ENCODE measurements at regions not wholly inside any gene's neighbourhood (a gene's known extent, or its start where the extent isn't known, plus 50 kb on each side); places are given as distances from the start of the nearest gene placed in this dataset.

DNA sequence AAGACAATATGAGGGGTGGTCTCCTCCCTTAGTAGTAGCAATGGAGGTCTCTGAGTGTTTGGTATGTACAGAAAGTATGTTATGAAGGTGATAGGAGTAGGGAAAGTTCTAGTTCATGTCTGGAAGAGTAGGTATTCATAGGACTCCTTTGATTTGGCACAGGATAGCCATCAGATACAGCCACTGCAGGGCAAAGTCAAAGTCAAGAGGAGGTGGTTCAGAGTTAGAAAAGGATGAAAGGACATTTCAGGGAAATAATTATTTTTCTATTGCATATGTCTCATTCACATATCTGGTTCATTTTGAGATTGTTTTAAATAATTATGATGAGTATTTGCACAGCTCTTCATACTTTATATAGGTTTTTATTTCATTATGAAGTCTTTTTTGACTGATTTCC, 381.1 kb downstream of the MFSD1 start:
- TF ChIP-seq, protein P1, sequence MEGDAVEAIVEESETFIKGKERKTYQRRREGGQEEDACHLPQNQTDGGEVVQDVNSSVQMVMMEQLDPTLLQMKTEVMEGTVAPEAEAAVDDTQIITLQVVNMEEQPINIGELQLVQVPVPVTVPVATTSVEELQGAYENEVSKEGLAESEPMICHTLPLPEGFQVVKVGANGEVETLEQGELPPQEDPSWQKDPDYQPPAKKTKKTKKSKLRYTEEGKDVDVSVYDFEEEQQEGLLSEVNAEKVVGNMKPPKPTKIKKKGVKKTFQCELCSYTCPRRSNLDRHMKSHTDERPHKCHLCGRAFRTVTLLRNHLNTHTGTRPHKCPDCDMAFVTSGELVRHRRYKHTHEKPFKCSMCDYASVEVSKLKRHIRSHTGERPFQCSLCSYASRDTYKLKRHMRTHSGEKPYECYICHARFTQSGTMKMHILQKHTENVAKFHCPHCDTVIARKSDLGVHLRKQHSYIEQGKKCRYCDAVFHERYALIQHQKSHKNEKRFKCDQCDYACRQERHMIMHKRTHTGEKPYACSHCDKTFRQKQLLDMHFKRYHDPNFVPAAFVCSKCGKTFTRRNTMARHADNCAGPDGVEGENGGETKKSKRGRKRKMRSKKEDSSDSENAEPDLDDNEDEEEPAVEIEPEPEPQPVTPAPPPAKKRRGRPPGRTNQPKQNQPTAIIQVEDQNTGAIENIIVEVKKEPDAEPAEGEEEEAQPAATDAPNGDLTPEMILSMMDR (IDR thresholded peaks at IDR 0.05; ENCODE audit: low read depth, low read length), result no peak
- in situ Hi-C loops (cut with HindIII; ENCODE audit: low sequenced_read_pairs), result no loop called here
- no peak for DNase-seq (ENCODE audit: low read depth, low spot score)
- H3K4me3 ChIP-seq (ENCODE audit: low read depth, low read length), result no peak overlapping the region

DNA sequence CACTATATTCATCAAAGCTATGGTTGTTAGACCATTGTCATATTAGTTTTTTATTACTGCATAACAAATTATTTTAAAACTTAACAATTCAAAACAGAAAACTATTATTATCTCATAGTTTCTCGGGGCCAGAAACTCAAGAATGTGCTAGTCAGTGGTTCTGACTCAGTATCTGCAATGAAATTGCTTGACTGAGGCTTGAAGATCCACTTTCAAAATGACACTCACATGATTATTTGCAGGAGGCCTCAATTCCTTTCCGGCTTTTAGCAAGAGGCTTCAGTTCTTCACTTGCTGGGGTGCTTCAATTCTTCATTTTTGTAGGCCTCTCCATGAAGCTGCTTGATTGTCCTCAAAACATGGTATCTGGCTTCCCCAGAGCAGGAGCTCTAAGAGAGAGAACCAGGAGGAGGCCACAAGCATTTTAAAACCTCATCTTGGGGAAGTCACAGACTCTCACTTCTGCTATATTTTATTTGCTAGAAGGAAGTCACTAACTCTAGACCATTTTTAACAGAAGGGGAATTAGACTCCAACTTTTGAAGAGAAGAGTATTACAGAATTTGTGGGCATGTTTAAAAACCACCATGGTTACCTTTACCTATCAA, 383.7 kb downstream of the MFSD1 start:
- TF ChIP-seq, protein P1 (IDR thresholded peaks at IDR 0.05; ENCODE audit: low read depth, low read length), result no peak
- DNase-seq (ENCODE audit: low read depth, low spot score), result no peak
- in situ Hi-C loops (cut with HindIII; ENCODE audit: low sequenced_read_pairs), result no loop called here
- H3K4me3 ChIP-seq (ENCODE audit: low read depth, low read length), result no peak overlapping the region

DNA sequence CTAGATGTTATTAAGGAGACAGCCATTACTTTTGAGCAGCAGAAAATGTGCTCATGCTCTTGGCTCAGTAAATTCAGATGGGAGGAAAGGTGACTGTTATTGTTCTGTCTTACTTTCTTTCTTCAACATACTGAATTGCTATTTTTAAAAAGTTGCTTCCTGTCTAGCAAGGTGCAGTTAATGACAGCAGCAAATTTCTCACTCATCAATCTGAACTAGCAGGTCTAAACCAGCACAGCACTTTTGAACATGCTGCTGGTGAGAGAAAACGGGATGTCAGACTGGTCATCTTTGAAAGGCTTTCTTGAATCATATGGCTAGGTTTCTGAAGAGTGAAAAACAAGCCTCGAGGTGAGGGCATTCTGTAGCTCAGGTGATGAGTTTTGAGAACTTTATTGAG, 384.7 kb downstream of the MFSD1 start:
- no peak for DNase-seq (ENCODE audit: low read depth, low spot score)
- TF ChIP-seq, protein P1 (IDR thresholded peaks at IDR 0.05; ENCODE audit: low read depth, low read length), result no peak

DNA sequence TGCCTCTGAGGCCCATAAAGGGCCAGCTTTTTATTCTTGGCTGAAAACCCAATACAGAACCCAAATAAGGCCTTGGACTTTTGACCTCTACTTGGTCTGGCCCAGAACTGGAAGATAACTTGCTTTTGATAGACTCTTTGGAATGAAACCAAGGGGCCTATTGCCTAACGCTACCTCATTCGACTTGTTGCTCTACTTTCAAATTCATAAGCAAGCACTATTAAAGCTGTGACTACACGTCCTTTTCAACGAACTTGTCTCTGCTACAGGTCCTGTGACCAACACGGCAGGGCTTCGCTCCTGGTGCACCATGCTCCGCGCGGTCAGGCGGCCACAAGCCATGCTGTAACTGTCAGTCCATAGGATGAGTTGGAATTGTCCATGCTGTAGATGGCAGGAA, 385.4 kb downstream of the MFSD1 start:
- no peak overlapping the region for H3K4me3 ChIP-seq (ENCODE audit: low read depth, low read length)
- no peak for DNase-seq (ENCODE audit: low read depth, low spot score)
- in situ Hi-C loops (cut with HindIII; ENCODE audit: low sequenced_read_pairs), result no loop called here
- TF ChIP-seq, protein P1 (IDR thresholded peaks at IDR 0.05; ENCODE audit: low read depth, low read length), result no peak

More for the DNA sequence above, 384.7 kb downstream of the MFSD1 start:
- in situ Hi-C loops (cut with HindIII; ENCODE audit: low sequenced_read_pairs), result no loop called here
- no peak overlapping the region for H3K4me3 ChIP-seq (ENCODE audit: low read depth, low read length)

DNA sequence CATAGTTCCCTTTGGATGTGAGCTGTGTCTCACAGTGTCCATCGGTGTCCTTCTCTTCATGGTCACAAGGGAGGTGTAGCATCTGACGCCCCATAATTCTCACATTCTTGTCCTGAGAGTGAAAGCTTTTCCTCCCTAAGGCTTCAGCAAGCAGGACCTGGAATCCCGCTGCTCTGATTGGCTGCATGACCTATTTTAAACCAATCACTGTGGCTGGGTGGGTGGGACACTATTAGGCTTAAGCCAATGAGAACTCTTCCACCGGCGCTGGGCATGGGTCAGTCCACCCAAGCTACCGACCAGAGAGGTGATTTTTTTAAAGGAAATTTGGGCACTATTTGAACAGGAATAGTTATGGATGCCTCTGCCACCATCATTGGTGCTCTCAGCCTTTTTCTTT, 385.9 kb downstream of the MFSD1 start:
- DNase-seq (ENCODE audit: low read depth, low spot score), result no peak
- in situ Hi-C loops (cut with HindIII; ENCODE audit: low sequenced_read_pairs), result no loop called here
- H3K4me3 ChIP-seq (ENCODE audit: low read depth, low read length), result no peak overlapping the region
- TF ChIP-seq, protein P1 (IDR thresholded peaks at IDR 0.05; ENCODE audit: low read depth, low read length), result no peak

DNA sequence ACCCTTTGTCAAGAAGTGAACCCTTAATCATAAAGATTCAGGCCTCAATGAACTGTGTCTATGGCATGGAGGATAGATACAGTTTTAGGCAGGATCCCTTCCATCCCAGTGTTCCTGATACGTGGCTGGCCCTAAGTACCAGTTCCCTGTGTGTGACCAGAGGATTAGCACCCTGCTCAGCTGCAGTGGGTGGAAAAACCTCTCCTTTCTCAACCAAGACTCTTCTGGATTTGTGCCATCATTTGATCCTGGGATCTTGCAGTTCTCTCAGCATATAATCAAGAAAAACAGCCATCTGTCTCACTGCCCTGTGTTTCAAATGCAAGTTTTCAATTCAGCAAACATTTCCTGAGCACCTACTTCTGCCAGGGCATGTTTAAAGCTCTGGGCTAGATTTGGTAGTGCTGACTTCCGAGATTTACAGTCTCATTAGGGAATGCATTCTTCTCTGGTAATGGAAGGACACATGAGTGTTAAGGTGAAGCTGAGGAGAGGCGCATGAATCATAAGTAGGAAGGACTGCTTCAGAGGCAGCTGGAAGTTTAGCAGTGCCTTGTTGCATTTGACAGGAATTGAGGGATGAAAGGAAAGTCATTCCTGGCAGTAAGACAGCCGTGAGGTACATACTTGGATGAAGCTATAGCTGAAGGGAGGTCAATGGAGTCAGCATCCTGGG, 388.3 kb downstream of the MFSD1 start:
- in situ Hi-C loops (cut with HindIII; ENCODE audit: low sequenced_read_pairs), result no loop called here
- TF ChIP-seq, protein P1 (IDR thresholded peaks at IDR 0.05; ENCODE audit: low read depth, low read length), result no peak
- H3K4me3 ChIP-seq (ENCODE audit: low read depth, low read length), result no peak overlapping the region
- peak; percentile 61 for DNase-seq (ENCODE audit: low read depth, low spot score)
